ENCODE measurements at regions not wholly inside any gene's neighbourhood (a gene's known extent, or its start where the extent isn't known, plus 50 kb on each side); places are given as distances from the start of the nearest gene placed in this dataset.

- no peak overlapping the region for H3K4me3 ChIP-seq
- no peaks in the 10 kb centered on the region for H3K4me1 ChIP-seq
- no peaks in the 10 kb centered on the region for H3K27me3 ChIP-seq (replicated peaks in 1 of 7)
- intact Hi-C loops (cut with DNase I; ENCODE audit: low total_unique reads), result no loop called here
- H3K9me3 ChIP-seq, result no peaks in the 10 kb centered on the region
- DNase-seq, result no peak
- TF ChIP-seq POLR2AphosphoS5 (IDR thresholded peaks at IDR 0.05), result no peak
- no peak for TF ChIP-seq POLR2A (IDR thresholded peaks at IDR 0.05)
- TF ChIP-seq, protein P1, sequence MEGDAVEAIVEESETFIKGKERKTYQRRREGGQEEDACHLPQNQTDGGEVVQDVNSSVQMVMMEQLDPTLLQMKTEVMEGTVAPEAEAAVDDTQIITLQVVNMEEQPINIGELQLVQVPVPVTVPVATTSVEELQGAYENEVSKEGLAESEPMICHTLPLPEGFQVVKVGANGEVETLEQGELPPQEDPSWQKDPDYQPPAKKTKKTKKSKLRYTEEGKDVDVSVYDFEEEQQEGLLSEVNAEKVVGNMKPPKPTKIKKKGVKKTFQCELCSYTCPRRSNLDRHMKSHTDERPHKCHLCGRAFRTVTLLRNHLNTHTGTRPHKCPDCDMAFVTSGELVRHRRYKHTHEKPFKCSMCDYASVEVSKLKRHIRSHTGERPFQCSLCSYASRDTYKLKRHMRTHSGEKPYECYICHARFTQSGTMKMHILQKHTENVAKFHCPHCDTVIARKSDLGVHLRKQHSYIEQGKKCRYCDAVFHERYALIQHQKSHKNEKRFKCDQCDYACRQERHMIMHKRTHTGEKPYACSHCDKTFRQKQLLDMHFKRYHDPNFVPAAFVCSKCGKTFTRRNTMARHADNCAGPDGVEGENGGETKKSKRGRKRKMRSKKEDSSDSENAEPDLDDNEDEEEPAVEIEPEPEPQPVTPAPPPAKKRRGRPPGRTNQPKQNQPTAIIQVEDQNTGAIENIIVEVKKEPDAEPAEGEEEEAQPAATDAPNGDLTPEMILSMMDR (IDR thresholded peaks at IDR 0.05 in 8 of 11, conservative IDR thresholded peaks at IDR 0.05 in 3 of 11), result no peak
- 76 to 91% (median 79%) methylated on average over 4 of the region's 4 CpGs for WGBS, 5 donors
- H3K36me3 ChIP-seq, result no peaks in the 10 kb centered on the region
- H3K27ac ChIP-seq, result no peak overlapping the region
Measured at GRCh38 chr14:58871573-58871972, 233.8 kb downstream of the DACT1 start.

GRCh38 chr14:58872061-58872460 lies 234.3 kb downstream of the DACT1 start:
- Histone ChIP-seq H3K27ac (no peak overlapping the region), H3K27me3 (replicated peaks in 1 of 7) (no peaks in the 10 kb centered on the region), H3K4me3 (no peak overlapping the region), H3K9me3 (no peaks in the 10 kb centered on the region), H3K36me3 (no peaks in the 10 kb centered on the region), H3K4me1 (no peaks in the 10 kb centered on the region)
- intact Hi-C loops (cut with DNase I; ENCODE audit: low total_unique reads), result no loop called here
- TF ChIP-seq POLR2AphosphoS5 (IDR thresholded peaks at IDR 0.05), result no peak
- TF ChIP-seq POLR2A (IDR thresholded peaks at IDR 0.05), result no peak
- TF ChIP-seq, protein P1 (IDR thresholded peaks at IDR 0.05 in 8 of 11, conservative IDR thresholded peaks at IDR 0.05 in 3 of 11), result no peak
- no peak for DNase-seq
- WGBS, 5 donors, result 58 to 80% (median 68%) methylated on average over 6 of the region's 6 CpGs

- intact Hi-C loops (cut with DNase I; ENCODE audit: low total_unique reads), result no loop called here
- 82 to 90% (median 89%) methylated on average over 5 of the region's 5 CpGs for WGBS, 5 donors
- Histone ChIP-seq H3K9me3 (no peaks in the 10 kb centered on the region), H3K4me1 (no peaks in the 10 kb centered on the region), H3K36me3 (no peaks in the 10 kb centered on the region), H3K4me3 (no peak overlapping the region), H3K27me3 (replicated peaks in 1 of 7) (no peaks in the 10 kb centered on the region), H3K27ac (no peak overlapping the region)
- no peak for DNase-seq
- no peak for TF ChIP-seq POLR2A (IDR thresholded peaks at IDR 0.05)
- TF ChIP-seq POLR2AphosphoS5 (IDR thresholded peaks at IDR 0.05), result no peak
- TF ChIP-seq, protein P1 (IDR thresholded peaks at IDR 0.05 in 8 of 11, conservative IDR thresholded peaks at IDR 0.05 in 3 of 11), result no peak
Measured at GRCh38 chr14:58873228-58873953, 235.6 kb downstream of the DACT1 start.

GRCh38 chr14:58875613-58876012 lies 237.9 kb downstream of the DACT1 start:
- no peaks in the 10 kb centered on the region for H3K4me1 ChIP-seq
- H3K4me3 ChIP-seq, result no peak overlapping the region
- H3K27me3 ChIP-seq (replicated peaks in 1 of 7), result no peaks in the 10 kb centered on the region
- no peak for TF ChIP-seq POLR2A (IDR thresholded peaks at IDR 0.05)
- no peaks in the 10 kb centered on the region for H3K36me3 ChIP-seq
- no peaks in the 10 kb centered on the region for H3K9me3 ChIP-seq
- intact Hi-C loops (cut with DNase I; ENCODE audit: low total_unique reads), result no loop called here
- 37 to 83% (median 60%) methylated on average over 1 of the region's 1 CpG for WGBS, 5 donors
- no peak for DNase-seq
- H3K27ac ChIP-seq, result no peak overlapping the region
